ENCODE measurements at regions not wholly inside any gene's neighbourhood (a gene's known extent, or its start where the extent isn't known, plus 50 kb on each side); places are given as distances from the start of the nearest gene placed in this dataset.

DNA sequence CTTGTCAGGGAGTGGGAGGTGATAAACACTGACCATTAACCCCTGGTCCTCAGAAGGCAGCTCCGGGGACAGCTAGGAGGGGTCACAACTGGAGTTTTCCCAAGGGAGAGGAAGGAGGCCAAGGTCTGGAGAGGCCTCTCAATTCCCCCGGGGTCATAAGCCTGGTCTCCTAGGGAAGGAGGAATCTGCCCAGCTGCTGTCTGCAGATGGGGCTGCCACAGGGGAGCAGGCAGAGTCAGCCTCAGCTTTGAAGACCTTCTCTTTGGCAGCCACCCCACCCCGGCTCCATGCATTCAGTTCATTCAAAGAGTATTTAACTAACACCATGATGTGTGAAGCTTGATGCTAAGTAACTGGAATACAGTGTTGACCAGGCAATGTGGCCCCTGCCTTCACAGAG lies 74.6 kb upstream of the HSPA9 start:
- Histone ChIP-seq H3K4me3 (ENCODE audit: low read depth in 2 of 2, low read length in 2 of 2) (no peak overlapping the region), H3K27me3 (ENCODE audit: control insufficient read depth, insufficient read depth, low read length) (no peaks in the 10 kb centered on the region; the same call in 1 of the 2 replicates), H3K36me3 (ENCODE audit: control insufficient read depth, insufficient read depth, low read length) (no peaks in the 10 kb centered on the region), H3K9me3 (ENCODE audit: control insufficient read depth, insufficient read depth, low read depth, low read length) (no peaks in the 10 kb centered on the region), H3K27ac (ENCODE audit: low read length) (no peak overlapping the region), H3K4me1 (ENCODE audit: control insufficient read depth, insufficient read depth, low read length) (no peaks in the 10 kb centered on the region)
- TF ChIP-seq SIN3A (IDR thresholded peaks at IDR 0.05; ENCODE audit: borderline replicate concordance, insufficient read depth, low read depth, low read length), result no peak
- no peak for TF ChIP-seq POLR2AphosphoS5 (IDR thresholded peaks at IDR 0.05; ENCODE audit: low read depth, low read length)
- TF ChIP-seq, protein P1, sequence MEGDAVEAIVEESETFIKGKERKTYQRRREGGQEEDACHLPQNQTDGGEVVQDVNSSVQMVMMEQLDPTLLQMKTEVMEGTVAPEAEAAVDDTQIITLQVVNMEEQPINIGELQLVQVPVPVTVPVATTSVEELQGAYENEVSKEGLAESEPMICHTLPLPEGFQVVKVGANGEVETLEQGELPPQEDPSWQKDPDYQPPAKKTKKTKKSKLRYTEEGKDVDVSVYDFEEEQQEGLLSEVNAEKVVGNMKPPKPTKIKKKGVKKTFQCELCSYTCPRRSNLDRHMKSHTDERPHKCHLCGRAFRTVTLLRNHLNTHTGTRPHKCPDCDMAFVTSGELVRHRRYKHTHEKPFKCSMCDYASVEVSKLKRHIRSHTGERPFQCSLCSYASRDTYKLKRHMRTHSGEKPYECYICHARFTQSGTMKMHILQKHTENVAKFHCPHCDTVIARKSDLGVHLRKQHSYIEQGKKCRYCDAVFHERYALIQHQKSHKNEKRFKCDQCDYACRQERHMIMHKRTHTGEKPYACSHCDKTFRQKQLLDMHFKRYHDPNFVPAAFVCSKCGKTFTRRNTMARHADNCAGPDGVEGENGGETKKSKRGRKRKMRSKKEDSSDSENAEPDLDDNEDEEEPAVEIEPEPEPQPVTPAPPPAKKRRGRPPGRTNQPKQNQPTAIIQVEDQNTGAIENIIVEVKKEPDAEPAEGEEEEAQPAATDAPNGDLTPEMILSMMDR (IDR thresholded peaks at IDR 0.05), result no peak
- TF ChIP-seq, protein P2, sequence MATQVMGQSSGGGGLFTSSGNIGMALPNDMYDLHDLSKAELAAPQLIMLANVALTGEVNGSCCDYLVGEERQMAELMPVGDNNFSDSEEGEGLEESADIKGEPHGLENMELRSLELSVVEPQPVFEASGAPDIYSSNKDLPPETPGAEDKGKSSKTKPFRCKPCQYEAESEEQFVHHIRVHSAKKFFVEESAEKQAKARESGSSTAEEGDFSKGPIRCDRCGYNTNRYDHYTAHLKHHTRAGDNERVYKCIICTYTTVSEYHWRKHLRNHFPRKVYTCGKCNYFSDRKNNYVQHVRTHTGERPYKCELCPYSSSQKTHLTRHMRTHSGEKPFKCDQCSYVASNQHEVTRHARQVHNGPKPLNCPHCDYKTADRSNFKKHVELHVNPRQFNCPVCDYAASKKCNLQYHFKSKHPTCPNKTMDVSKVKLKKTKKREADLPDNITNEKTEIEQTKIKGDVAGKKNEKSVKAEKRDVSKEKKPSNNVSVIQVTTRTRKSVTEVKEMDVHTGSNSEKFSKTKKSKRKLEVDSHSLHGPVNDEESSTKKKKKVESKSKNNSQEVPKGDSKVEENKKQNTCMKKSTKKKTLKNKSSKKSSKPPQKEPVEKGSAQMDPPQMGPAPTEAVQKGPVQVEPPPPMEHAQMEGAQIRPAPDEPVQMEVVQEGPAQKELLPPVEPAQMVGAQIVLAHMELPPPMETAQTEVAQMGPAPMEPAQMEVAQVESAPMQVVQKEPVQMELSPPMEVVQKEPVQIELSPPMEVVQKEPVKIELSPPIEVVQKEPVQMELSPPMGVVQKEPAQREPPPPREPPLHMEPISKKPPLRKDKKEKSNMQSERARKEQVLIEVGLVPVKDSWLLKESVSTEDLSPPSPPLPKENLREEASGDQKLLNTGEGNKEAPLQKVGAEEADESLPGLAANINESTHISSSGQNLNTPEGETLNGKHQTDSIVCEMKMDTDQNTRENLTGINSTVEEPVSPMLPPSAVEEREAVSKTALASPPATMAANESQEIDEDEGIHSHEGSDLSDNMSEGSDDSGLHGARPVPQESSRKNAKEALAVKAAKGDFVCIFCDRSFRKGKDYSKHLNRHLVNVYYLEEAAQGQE (IDR thresholded peaks at IDR 0.05; ENCODE audit: insufficient read depth in 1 of 2, low read depth in 2 of 2, low read length in 1 of 2), result no peak
- no peak for TF ChIP-seq TCF7L2 (IDR thresholded peaks at IDR 0.05; ENCODE audit: low read depth, low read length)
- BruUV-seq (replicated peaks), result no TSS peak
- no peak for DNase-seq (ENCODE audit: low read depth, low spot score)
- POLR2A ChIA-PET, result no interaction called here
- CTCF ChIA-PET, result no interaction called here
- in situ Hi-C loops (cut with HindIII; ENCODE audit: low pct_unique_long_range_greater_than_20kb, low sequenced_read_pairs), result no loop called here
- ATAC-seq, result no peak
- intact Hi-C loops (cut with micrococcal nuclease; ENCODE audit: unreplicated experiment), result loop anchor here (10.0 kb wide), 2 partner anchors 95 to 615 kb away; no protein-coding TSS in a partner anchor

DNA sequence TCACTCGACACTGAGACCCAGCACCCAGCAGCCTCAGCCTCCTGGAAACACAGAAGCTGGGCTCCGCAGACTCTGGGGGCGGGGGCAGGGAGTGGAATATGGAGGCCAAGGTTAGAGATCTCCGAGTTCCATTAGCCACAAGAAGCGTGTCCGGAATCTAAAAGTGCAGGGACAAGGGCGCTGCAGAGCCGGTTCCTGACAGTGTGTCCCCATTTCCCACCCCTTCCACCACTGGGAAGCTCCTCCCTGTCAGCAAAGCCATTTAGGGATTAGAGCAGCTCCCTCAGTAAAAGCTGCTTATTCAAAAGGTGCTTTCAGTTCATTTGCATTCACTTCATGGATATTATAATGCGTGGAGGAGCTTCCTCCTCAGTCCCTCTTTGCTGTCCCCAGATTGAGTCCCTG lies 74.1 kb upstream of the HSPA9 start:
- H3K4me3 ChIP-seq (ENCODE audit: low read depth in 2 of 2, low read length in 2 of 2), result no peak overlapping the region
- no TSS peak for BruUV-seq (replicated peaks)
- CTCF ChIA-PET, result no interaction called here
- in situ Hi-C loops (cut with HindIII; ENCODE audit: low pct_unique_long_range_greater_than_20kb, low sequenced_read_pairs) (no loop called here), intact Hi-C loops (cut with micrococcal nuclease; ENCODE audit: unreplicated experiment) (loop anchor here (10.0 kb wide), 2 partner anchors 95 to 615 kb away; no protein-coding TSS in a partner anchor)
- TF ChIP-seq, protein P1 (IDR thresholded peaks at IDR 0.05), result no peak
- TF ChIP-seq, protein P2 (IDR thresholded peaks at IDR 0.05; ENCODE audit: insufficient read depth in 1 of 2, low read depth in 2 of 2, low read length in 1 of 2), result no peak
- TF ChIP-seq POLR2AphosphoS5 (IDR thresholded peaks at IDR 0.05; ENCODE audit: low read depth, low read length) (no peak), TCF7L2 (IDR thresholded peaks at IDR 0.05; ENCODE audit: low read depth, low read length) (no peak), SIN3A (IDR thresholded peaks at IDR 0.05; ENCODE audit: borderline replicate concordance, insufficient read depth, low read depth, low read length) (no peak)
- H3K27ac ChIP-seq (ENCODE audit: low read length), result no peak overlapping the region
- no peak for ATAC-seq
- DNase-seq (ENCODE audit: low read depth, low spot score), result no peak
- H3K27me3 ChIP-seq (ENCODE audit: control insufficient read depth, insufficient read depth, low read length), result no peaks in the 10 kb centered on the region; the same call in 1 of the 2 replicates
- POLR2A ChIA-PET, result interaction anchor here (0.6 kb wide), 1 partner anchor 999 kb away, joined by 3 read pairs; the partner anchor contains the start of gene CXXC5
- H3K9me3 ChIP-seq (ENCODE audit: control insufficient read depth, insufficient read depth, low read depth, low read length), result no peaks in the 10 kb centered on the region
- no peaks in the 10 kb centered on the region for H3K4me1 ChIP-seq (ENCODE audit: control insufficient read depth, insufficient read depth, low read length)
- no peaks in the 10 kb centered on the region for H3K36me3 ChIP-seq (ENCODE audit: control insufficient read depth, insufficient read depth, low read length)
